Inflammatory macrophage treated with lipopolysaccharide for 1 hour (primary cell): ENCODE measurements at regions not wholly inside any gene's neighbourhood (a gene's known extent, or its start where the extent isn't known, plus 50 kb on each side); places are given as distances from the start of the nearest gene placed in this dataset.

Experiments
- DNase-seq, 2 donors: peaks; one replicate each; pipeline ENCODE4 v3.0.0-alpha.2; 2020 to 2022

DNA sequence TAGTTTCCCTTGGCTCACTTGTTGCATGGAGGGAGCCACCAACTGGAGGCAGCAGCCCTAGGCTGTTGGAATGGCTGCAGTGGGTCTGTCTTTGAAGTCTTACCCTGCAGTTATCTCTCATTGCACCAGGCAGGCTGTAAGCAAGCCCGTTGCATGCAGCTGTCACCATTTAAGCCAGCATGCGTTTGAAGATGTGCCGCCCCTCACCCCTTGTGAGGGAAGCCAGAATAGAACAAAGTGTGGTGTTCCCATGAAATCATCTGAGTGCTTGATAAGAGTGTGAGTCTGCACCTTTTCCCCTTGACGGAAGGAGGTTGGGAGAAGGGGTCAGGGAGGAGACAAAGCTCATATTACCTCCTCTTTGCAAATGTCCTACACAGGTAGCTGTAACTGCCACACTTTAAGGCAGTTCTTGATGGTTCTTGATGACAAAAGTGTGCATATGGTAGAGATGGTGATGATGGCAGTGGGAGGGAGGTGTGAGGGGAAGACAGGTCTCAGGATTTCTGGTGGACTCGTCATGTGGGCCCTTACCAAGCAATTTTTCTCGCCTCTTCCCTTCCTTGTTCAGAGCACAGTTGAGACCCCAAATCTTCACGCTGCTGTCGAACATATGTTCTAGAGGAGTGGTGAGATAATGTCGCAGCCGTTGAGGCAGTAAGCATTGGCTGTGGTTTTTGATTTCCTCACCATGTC lies 191.4 kb upstream of the LEF1 start:
- DNase-seq, result no peak

GRCh38 chr4:108359130-108359985 lies 190.6 kb upstream of the LEF1 start:
- no peak for DNase-seq

GRCh38 chr4:108355902-108356535 lies 187.3 kb upstream of the LEF1 start:
- no peak for DNase-seq

DNA sequence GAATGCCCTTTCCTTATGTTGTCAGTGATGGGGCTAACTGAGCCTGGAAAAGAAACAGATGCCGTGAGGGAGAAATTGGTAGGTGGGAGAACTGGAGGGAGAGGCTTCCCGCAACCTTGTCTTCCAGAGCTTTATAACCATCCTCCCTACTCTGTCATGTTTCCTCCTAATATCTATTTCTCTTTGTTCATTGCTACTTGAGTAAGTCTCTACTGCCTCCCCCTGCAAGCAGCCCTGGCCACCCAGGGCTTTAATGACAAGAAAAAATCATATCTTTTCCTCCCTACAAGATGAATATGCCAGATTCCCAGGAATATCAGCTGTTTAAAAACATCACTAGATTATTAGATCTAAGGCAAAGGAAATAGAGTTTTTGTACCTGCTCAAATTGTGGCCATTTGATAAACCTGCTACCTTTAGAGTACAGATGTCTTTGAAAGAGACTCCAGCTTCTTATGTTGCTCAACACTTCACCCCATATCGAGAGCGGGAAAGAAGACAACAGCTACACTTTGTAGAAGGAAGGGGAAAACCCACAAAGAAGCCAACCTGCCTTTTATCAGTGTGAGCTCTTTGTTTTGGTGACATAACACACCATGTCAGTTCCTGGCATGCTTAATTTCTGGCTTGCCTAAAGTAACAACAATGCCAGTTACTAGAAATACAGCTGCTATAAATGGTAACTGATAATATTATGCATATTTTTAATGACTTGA lies 186.6 kb upstream of the LEF1 start:
- no peak for DNase-seq

GRCh38 chr4:108352664-108353308 lies 184.1 kb upstream of the LEF1 start:
- DNase-seq, result no peak

GRCh38 chr4:108351791-108352190 lies 183.1 kb upstream of the LEF1 start:
- DNase-seq, result no peak

DNA sequence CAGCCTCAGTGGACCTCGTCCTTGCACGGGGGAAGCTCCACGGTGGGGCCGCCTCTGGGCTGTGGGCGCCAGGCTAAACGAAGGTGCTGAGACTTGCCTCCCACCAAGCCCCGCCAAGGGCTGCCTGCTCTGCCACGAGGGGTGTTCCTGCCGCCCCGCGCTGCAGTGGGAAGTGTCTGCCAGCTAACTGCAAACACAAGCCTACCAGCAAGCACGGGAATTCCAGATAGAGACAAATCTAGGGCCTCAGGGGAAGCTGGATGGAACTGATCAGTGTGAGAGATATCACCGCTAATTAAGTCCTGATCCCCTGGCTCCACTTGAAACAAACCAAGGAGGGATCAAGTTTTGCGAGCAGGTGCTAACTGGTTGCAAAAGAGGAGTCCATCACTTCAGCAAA lies 181.6 kb upstream of the LEF1 start:
- no peak for DNase-seq

DNA sequence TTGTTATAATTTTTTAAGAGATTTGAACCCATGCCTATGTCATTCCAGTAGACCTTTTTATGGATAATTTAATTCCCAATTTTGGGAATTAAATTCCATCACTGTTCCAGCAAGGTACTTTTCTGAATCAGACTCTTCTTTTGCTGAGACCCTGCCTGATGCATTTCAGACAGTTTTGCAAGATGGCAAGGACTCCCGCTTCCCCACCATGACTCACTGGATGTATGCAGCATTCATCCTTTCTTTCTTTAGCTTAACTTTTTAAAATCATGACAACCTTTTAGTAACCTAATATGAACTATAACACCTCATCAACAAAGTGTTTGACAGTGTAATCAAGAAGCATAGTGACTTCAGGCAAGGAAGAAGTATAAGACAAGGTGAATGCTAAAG lies 178.1 kb upstream of the LEF1 start:
- DNase-seq, result no peak

GRCh38 chr4:108345862-108346817 lies 177.4 kb upstream of the LEF1 start:
- DNase-seq, result no peak

DNA sequence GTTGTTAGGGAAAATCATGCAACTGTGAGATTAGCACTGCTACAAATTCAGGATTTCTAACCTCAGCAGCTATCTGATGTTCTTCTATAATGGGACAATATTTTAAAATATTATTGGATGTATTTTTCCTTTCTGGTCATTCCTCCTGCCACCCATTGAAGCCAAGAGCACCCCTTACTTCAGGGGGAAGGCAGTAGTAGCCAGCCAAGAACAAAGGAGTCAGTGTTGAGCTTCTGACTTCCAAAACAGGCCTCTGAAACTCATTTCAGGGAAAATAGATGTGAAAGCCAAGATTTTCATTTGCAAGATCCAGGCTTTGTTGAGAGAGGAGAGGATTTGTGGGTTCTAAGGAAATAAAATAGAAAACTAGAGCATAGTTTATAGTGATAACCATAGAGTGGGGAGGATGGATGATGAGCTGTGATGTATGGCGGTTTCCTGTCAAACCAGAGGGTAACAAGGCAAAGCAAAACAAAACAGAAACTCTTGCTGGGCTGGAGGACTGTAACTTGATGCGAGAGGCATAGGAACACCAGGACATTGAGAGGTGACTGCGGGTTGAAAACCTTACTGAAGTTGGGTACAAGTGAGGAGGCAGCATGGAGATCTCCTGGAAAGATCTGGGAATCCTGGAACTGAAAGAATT lies 173.7 kb upstream of the LEF1 start:
- no peak for DNase-seq

GRCh38 chr4:108337923-108338322 lies 169.2 kb upstream of the LEF1 start:
- DNase-seq, result no peak

DNA sequence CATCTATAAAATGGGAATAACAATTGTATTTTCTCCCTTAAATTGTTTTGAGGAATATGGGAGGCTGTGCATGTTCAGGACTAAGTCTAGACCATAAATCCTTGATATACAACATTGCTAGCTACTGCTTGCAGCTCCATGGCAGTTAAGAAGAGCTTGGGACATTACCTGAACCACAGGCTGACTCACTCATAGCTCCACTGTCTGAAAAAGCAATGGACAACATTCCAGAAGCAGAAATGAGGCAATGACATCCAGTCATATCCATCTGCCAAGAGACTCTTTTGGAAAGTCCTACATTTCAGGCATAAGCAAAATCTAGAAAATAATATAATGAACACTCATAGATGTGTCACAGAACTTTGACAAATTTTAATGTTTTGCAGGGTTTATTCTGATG lies 167.3 kb upstream of the LEF1 start:
- no peak for DNase-seq

DNA sequence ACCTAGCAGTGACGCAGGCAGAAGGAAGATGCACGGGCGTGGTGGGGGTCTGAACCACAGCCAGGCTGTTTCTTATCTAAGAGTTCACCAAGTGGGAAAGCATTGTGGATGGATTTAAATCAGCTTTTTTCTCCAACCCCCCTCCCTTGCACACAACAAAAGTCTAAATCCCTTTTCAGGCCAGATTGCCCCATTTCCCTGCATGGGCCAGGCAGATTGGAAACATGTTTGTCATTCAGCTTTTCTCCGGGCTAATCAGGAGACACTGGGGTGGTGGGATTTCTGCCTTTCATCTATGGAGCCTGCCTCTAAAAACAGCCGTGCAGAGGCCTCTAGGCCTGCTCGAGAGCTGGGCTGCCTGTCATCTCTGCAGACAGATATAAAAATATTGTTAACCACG lies 166.3 kb upstream of the LEF1 start:
- DNase-seq, result no peak

DNA sequence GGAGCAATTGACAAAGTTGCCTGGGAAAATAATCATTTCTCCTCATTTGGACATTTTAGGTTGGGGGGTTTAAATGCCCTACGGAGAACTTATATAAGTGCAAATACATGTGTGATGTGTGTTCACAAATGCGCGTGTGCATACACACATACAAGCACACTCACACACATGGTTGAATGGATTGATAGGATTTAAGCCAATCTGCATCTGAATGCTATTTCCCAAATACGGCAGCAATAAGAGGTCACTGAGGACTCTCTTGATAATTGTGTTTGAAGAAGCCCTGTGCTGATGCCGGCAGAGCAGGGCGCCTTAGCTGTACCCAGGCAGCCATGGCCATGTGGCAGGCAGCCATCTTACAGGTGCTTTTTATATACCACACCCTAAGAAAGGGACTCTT lies 165.3 kb upstream of the LEF1 start:
- no peak for DNase-seq

DNA sequence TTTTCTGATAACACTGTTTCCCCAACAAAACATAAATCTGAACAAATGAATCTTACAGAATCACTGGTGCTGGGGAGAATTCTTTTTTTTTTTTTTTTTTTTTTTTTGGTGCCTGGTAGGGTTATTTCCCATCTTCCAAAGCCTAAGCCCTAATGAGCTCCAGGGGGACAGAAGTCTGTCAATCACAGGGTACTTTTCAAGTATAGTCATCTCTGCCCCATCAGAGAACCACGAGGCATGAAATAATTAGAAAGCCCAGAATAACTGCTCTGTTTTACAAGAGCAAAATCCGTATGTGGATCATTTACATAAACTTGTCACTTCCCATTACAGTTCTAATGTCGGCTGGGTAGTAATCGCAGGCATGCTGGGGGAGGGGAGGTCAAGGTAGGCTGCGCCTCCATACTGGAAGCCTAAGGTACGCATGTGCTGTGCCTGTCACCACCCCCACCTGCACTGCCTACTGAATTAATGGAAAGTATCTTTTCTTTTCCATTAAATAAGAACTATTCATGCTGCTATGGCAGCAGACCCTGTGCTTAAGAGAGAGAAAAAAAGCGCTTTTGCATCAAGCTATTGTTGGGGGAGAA lies 164.7 kb upstream of the LEF1 start:
- DNase-seq, result no peak

GRCh38 chr4:108331905-108332632 lies 163.3 kb upstream of the LEF1 start:
- DNase-seq, result no peak

DNA sequence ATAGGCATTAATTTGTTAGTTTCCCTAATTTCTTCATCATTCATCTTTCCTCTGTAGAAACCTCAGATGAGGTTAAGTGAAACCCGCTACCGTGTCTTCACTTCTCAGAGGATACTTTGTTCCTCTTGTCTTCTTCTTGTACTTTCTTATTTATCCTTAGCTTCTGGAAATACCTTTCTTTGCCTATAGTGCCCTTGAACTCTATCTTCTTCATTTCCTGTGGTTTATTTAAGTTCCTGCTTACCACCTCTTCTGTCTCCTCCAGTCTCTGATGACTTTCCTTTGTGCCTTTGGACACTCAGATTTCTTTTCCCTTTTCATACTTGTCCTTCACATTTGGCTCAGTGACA lies 159.6 kb upstream of the LEF1 start:
- DNase-seq, result no peak

GRCh38 chr4:108327642-108328382 lies 159.1 kb upstream of the LEF1 start:
- no peak for DNase-seq

- no peak for DNase-seq
Measured at GRCh38 chr4:108325561-108325960, 156.8 kb upstream of the LEF1 start.
